ENCODE measurements at regions not wholly inside any gene's neighbourhood (a gene's known extent, or its start where the extent isn't known, plus 50 kb on each side); places are given as distances from the start of the nearest gene placed in this dataset.
"Not testable (repeated sequence)": the region's sequence is repeated elsewhere in the genome, so short reads cannot be mapped to it uniquely, and the experiment has no call there.

- no peak for DNase-seq
Observed at GRCh38 chr16:6836766-6837165, 495.9 kb upstream of the RBFOX1 start.

GRCh38 chr16:6835941-6836340, 496.7 kb upstream of the RBFOX1 start:
- DNase-seq, result no peak

- DNase-seq, result no peak
Observed at GRCh38 chr16:6835516-6835915, 497.1 kb upstream of the RBFOX1 start.

- no peak for DNase-seq
Observed at GRCh38 chr16:6828690-6829089, 504.0 kb upstream of the RBFOX1 start.

GRCh38 chr16:6827931-6828330, 504.7 kb upstream of the RBFOX1 start:
- no peak for DNase-seq

GRCh38 chr16:6827267-6827666, 505.4 kb upstream of the RBFOX1 start:
- no peak for DNase-seq

- DNase-seq, result no peak
Observed at GRCh38 chr16:6822041-6822440, 510.6 kb upstream of the RBFOX1 start.

GRCh38 chr16:6804461-6804860, 528.2 kb upstream of the RBFOX1 start:
- DNase-seq, result no peak

- DNase-seq, result no peak
Observed at GRCh38 chr16:6803176-6803575, 529.5 kb upstream of the RBFOX1 start.

- no peak for DNase-seq
Observed at GRCh38 chr16:6797223-6797622, 535.4 kb upstream of the RBFOX1 start.

GRCh38 chr16:6777624-6778023, 555.0 kb upstream of the RBFOX1 start:
- no peak for DNase-seq

- no peak for DNase-seq
Observed at GRCh38 chr16:6775712-6776111, 556.9 kb upstream of the RBFOX1 start.

GRCh38 chr16:6771956-6772355, 560.7 kb upstream of the RBFOX1 start:
- DNase-seq, result no peak

GRCh38 chr16:6753553-6753952, 579.1 kb upstream of the RBFOX1 start:
- DNase-seq, result no peak

GRCh38 chr16:6751191-6751590, 581.5 kb upstream of the RBFOX1 start:
- no peak for DNase-seq

GRCh38 chr16:6749698-6750097, 582.9 kb upstream of the RBFOX1 start:
- DNase-seq, result no peak

- not testable (repeated sequence) for DNase-seq
Observed at GRCh38 chr16:6736302-6736701, 596.3 kb upstream of the RBFOX1 start.

GRCh38 chr16:6735631-6736030, 597.0 kb upstream of the RBFOX1 start:
- no peak for DNase-seq

- no peak for DNase-seq
Observed at GRCh38 chr16:6732166-6732565, 600.5 kb upstream of the RBFOX1 start.

- no peak for DNase-seq
Observed at GRCh38 chr16:6728381-6728780, 604.3 kb upstream of the RBFOX1 start.

GRCh38 chr16:6726621-6727020, 606.0 kb upstream of the RBFOX1 start:
- no peak for DNase-seq

- no peak for DNase-seq
Observed at GRCh38 chr16:6725634-6726331, 606.9 kb upstream of the RBFOX1 start.

- not testable (repeated sequence) for DNase-seq
Observed at GRCh38 chr16:6725206-6725605, 607.4 kb upstream of the RBFOX1 start.

- no peak for DNase-seq
Observed at GRCh38 chr16:6722786-6723185, 609.9 kb upstream of the RBFOX1 start.

- DNase-seq, result no peak
Observed at GRCh38 chr16:6714510-6714909, 618.1 kb upstream of the RBFOX1 start.
